Ascending aorta (tissue), 2 donors: ENCODE measurements at regions not wholly inside any gene's neighbourhood (a gene's known extent, or its start where the extent isn't known, plus 50 kb on each side); places are given as distances from the start of the nearest gene placed in this dataset.

ENCODE experiments used
- DNase-seq, 2 donors: peaks; one replicate each; pipeline ENCODE4 v3.0.0-alpha.2; 2019; ENCODE audit warnings: low spot score in 2 of 2
- H3K27ac ChIP-seq, 2 donors: fragments of 200-600 bp; sonication (generic); one replicate each; pipeline ENCODE4 v1.5.1; 2016 to 2017; ENCODE audit warnings: mild to moderate bottlenecking in 1 of 2
- H3K27me3 ChIP-seq: fragments of 200-600 bp; sonication (generic); one replicate; pipeline ENCODE4 v1.5.1; 2017
- H3K36me3 ChIP-seq, 2 donors: fragments of 200-600 bp; sonication (generic); one replicate each; pipeline ENCODE4 v1.5.1; 2016
- H3K4me1 ChIP-seq, 2 donors: fragments of 200-600 bp; sonication (generic); one replicate each; pipeline ENCODE4 v1.5.1; 2016 to 2017; ENCODE audit warnings: mild to moderate bottlenecking in 1 of 2
- H3K4me3 ChIP-seq, 2 donors: fragments of 200-600 bp; sonication (generic); one replicate each; pipeline ENCODE4 v1.5.1; 2016 to 2017; ENCODE audit warnings: mild to moderate bottlenecking in 1 of 2
- H3K9me3 ChIP-seq, 2 donors: fragments of 200-600 bp; sonication (generic); one replicate each; pipeline ENCODE4 v1.5.1; 2016
- intact Hi-C: fragments of 100-400 bp; cut with DNase I; formaldehyde crosslinking; loops from one replicate; pipeline ENCODE4 v1.15.1; 2023
- TF ChIP-seq, protein P1 (sequence below), 3 experiments: fragments of 200-600 bp in 2 of 3; fragments of 450-650 bp in 1 of 3; sonication (generic) in 2 of 3; IDR thresholded peaks; one replicate each; pipeline ENCODE4 v1.5.1; 2016 to 2019; ENCODE audit warnings: antibody characterized with exemption in 3 of 3, mild to moderate bottlenecking in 1 of 3, moderate library complexity in 1 of 3

DNA sequence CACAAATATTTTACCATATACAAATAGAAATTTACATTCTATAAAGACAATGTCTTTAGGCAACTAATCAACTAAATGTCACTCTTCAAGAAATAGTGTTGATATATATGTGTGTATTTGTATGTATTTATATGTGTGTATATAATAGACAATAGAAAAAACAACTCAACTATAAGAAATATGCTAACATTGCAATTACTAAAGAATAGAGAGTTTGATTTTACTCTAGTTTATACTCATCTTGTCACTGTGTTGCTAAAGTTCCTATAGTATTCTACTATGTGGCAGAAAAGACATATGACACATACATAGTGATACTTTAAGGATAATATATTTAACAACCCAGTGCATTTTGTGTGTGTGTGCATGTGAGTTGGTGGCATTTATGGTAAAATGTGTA, 1728.3 kb downstream of the PLA2G4A start:
- Histone ChIP-seq H3K4me3 (no peak overlapping the region), H3K27me3 (no peaks in the 10 kb centered on the region), H3K36me3 (no peaks in the 10 kb centered on the region), H3K9me3 (no peaks in the 10 kb centered on the region), H3K4me1 (no peaks in the 10 kb centered on the region), H3K27ac (no peak overlapping the region)
- intact Hi-C loops = no loop called here
- no peak for DNase-seq
- TF ChIP-seq, protein P1, sequence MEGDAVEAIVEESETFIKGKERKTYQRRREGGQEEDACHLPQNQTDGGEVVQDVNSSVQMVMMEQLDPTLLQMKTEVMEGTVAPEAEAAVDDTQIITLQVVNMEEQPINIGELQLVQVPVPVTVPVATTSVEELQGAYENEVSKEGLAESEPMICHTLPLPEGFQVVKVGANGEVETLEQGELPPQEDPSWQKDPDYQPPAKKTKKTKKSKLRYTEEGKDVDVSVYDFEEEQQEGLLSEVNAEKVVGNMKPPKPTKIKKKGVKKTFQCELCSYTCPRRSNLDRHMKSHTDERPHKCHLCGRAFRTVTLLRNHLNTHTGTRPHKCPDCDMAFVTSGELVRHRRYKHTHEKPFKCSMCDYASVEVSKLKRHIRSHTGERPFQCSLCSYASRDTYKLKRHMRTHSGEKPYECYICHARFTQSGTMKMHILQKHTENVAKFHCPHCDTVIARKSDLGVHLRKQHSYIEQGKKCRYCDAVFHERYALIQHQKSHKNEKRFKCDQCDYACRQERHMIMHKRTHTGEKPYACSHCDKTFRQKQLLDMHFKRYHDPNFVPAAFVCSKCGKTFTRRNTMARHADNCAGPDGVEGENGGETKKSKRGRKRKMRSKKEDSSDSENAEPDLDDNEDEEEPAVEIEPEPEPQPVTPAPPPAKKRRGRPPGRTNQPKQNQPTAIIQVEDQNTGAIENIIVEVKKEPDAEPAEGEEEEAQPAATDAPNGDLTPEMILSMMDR (IDR thresholded peaks at IDR 0.05) = no peak

DNA sequence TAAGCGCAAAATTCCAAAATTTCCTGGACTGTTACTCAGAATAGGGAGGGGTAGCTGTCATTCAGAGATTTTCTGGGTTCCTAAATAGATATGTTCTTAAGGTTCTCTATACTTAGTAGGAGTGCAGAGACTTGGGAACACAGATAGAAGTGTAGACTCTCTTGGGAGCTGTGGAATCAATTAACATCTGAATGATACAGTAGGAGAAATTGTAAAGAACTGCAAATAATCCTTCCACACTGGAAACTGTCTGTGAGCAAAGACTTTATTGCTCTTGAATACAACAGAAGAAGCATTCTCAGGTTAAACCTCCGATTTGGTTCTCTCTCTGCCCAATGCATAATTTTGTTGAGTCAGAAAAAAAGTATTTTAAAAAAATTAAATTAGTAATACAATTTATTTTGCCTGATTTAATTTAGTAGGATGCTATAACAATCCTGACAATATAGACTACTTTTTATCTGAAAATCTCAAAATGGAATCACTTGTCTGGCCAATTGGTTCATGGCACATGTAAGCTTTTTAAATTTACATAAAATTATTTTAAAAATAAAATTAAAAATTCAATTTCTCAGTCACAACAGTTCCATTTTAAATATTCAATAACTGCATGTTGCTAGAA, 1754.3 kb downstream of the PLA2G4A start:
- DNase-seq = no peak

DNA sequence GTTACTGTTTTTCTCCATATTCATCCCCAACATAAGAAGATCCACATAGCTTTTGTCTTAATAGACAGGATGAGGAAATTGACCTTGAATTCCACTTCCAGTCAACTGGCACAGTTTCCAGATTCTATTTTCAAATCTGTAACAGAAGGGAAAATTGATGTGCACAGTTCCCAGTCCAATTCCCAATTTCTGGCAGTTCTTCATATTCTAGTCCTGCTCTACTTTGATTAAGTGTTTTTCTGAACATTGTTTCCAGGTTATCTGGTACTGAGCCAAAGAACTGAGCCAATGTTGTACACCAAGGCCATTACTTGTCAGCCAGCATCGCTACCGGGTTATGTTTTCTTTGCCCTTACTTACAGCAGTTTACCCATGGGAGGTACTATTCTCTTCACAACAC, 1755.4 kb downstream of the PLA2G4A start:
- intact Hi-C loops = no loop called here
- TF ChIP-seq, protein P1 (IDR thresholded peaks at IDR 0.05) = no peak
- DNase-seq = no peak

More for the DNA sequence above, 1754.3 kb downstream of the PLA2G4A start:
- intact Hi-C loops = no loop called here
- Histone ChIP-seq H3K4me3 (no peak overlapping the region), H3K9me3 (no peaks in the 10 kb centered on the region), H3K4me1 (no peaks in the 10 kb centered on the region), H3K27me3 (no peaks in the 10 kb centered on the region), H3K36me3 (no peaks in the 10 kb centered on the region), H3K27ac (no peak overlapping the region)
- TF ChIP-seq, protein P1 (IDR thresholded peaks at IDR 0.05) = no peak

DNA sequence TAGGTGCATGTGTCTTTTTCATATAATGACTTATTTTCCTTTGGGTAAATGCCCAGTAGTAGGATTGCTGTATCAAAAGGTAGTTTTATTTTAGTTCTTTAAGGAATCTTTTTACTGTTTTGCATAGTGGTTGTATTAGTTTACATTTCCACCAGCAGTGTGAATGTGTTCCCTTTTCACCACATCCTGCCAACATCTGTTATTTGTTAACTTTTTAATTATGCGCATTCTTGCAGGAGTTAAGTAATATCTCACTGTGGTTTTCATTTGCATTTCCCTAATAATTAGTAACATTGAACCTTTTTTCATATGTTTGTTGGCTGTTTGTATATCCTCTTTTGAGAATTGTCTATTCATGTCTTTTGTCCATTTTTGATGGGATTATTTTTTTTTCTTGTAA, 1761.9 kb downstream of the PLA2G4A start:
- H3K9me3 ChIP-seq = no peaks in the 10 kb centered on the region
- no peak for DNase-seq
- H3K4me3 ChIP-seq = no peak overlapping the region
- H3K4me1 ChIP-seq = no peaks in the 10 kb centered on the region
- TF ChIP-seq, protein P1 (IDR thresholded peaks at IDR 0.05) = no peak
- H3K36me3 ChIP-seq = no peaks in the 10 kb centered on the region
- H3K27me3 ChIP-seq = no peaks in the 10 kb centered on the region
- intact Hi-C loops = no loop called here
- H3K27ac ChIP-seq = no peak overlapping the region

More for the DNA sequence above, 1755.4 kb downstream of the PLA2G4A start:
- Histone ChIP-seq H3K27ac (no peak overlapping the region), H3K27me3 (no peaks in the 10 kb centered on the region), H3K9me3 (no peaks in the 10 kb centered on the region), H3K4me1 (no peaks in the 10 kb centered on the region), H3K4me3 (no peak overlapping the region), H3K36me3 (no peaks in the 10 kb centered on the region)

DNA sequence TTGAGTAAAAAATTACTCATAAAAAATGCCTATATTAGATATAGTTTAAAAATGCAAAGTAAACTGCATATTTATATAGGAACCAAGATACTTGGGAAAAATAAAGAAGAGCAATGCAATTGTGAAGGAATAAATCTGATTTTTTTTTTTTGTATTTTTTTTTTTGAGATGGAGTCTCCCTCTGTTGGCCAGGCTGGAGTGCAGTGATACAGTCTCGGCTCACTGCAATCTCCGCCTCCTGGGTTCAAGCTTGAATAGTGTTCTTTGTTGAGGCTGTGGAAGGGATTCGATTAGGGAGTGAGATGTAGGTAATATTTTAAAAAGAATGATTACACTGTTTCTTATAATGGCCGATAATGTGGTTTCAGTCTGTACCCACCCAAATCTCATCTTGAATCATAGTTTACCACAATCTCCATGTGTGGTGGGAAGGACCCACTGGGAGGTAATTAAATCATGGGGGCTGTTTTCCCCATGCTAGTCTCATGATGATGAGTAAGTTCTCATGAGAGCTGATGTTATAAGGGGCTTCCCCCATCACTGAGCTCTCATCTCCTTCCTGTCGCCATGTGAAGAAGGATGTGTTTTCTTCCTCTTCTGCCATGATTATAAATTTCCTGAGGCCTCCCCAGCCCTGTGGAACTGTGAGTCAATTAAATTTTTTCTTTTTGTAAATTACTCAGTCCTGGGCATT, 1765.9 kb downstream of the PLA2G4A start:
- Histone ChIP-seq H3K4me3 (no peak overlapping the region), H3K27me3 (no peaks in the 10 kb centered on the region), H3K27ac (no peak overlapping the region), H3K36me3 (no peaks in the 10 kb centered on the region), H3K9me3 (no peaks in the 10 kb centered on the region), H3K4me1 (no peaks in the 10 kb centered on the region)
- DNase-seq = no peak
- intact Hi-C loops = no loop called here
- TF ChIP-seq, protein P1 (IDR thresholded peaks at IDR 0.05) = no peak
